Loucy (cell line): ENCODE measurements at regions not wholly inside any gene's neighbourhood (a gene's known extent, or its start where the extent isn't known, plus 50 kb on each side); places are given as distances from the start of the nearest gene placed in this dataset.

Experiments used
- CTCF ChIP-seq: fragments of 200-600 bp; sonication (generic); conservative IDR thresholded peaks from 2 replicates; pipeline ENCODE4 v1.5.1; 2014; ENCODE audit warnings: mild to moderate bottlenecking, antibody characterized with exemption, low read length
- EZH2phosphoT487 ChIP-seq: fragments of 200-600 bp; IDR thresholded peaks from 2 replicates; pipeline ENCODE4 v1.6.1; 2018; ENCODE audit warnings: antibody characterized with exemption, mild to moderate bottlenecking, moderate library complexity, borderline replicate concordance

DNA sequence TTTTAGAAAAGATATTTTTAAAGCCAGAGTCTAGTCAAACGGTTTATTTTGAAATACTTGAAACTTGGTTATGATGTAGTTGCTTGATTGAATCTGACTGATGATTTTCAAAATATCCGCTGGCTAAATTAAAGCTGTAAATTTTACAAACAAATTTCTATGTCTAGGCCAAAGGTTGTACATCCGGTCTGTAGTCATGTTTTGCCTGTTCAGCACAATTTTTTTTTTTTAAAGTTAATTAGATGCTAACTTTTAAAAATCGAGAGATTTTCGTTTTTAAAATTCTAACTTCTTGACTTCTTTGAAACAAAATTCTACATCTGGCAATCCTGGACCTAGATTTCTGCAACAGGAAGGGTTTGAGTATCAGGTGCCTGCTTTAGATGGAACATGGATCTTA is 412.4 kb downstream of the TXNL1 start:
- TF ChIP-seq CTCF (no peak), EZH2phosphoT487 (no peak)
